Retinal pigment epithelial cell (primary cell): ENCODE measurements at regions not wholly inside any gene's neighbourhood (a gene's known extent, or its start where the extent isn't known, plus 50 kb on each side); places are given as distances from the start of the nearest gene placed in this dataset.
"Not testable (repeated sequence)": the region's sequence is repeated elsewhere in the genome, so short reads cannot be mapped to it uniquely, and the experiment has no call there.

Experiments used
- DNase-seq: peaks from one replicate; pipeline ENCODE4 v3.0.0-alpha.2; 2010; ENCODE audit warnings: low read depth
- H3K4me3 ChIP-seq: 2 replicates; pipeline ENCODE4 v1.5.1; 2011; ENCODE audit warnings: mild to moderate bottlenecking, low read length, control low read depth, moderate library complexity
- TF ChIP-seq, protein P1 (sequence below): conservative IDR thresholded peaks from 2 replicates; pipeline ENCODE4 v1.5.1; 2011; ENCODE audit warnings: low read depth, low read length, control low read depth, inconsistent platforms

DNA sequence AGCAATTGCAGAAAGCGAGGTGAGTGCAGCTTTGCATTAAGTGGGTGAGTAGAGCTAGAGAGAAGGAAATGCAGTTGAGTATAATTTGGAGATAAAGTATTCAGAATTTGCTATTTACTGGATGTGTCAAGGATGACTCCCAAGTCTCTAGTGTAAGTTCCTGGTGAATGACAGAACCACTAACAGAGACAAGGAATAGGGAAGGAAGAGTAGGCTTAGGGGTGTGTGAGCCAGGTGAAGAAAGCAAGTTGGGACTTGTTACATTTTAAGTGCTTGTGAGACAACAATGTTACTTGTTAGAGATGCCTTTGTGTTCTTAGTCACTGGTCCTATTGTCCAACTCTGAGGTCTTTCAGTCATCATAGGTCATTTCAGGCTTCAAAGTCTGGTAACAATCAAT lies 70.8 kb downstream of the TBC1D26 start:
- H3K4me3 ChIP-seq, DNase-seq: not testable (repeated sequence)

- H3K4me3 ChIP-seq, DNase-seq: not testable (repeated sequence)
Observed at GRCh38 chr17:15806825-15807224, 74.7 kb downstream of the TBC1D26 start.

DNA sequence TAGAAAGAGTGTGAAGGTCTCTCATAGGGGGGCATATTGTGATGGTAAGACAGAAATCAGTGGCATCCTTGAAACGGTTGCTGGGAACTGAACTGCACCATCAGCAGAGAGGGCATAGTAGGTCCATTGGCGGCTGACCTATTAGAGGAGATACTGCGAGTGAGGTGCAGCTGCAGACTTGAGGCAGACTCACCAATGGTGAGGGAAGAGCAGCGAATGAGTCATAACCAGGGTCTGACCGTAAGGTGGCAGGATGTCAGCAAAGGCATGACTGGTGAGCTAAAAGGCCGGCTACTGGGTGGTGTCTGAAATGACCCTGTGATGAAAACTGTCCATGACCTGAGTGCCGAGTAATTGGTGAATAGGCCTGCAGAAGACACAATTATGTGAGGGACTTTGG lies 81.3 kb downstream of the TBC1D26 start:
- not testable (repeated sequence) for DNase-seq, H3K4me3 ChIP-seq

DNA sequence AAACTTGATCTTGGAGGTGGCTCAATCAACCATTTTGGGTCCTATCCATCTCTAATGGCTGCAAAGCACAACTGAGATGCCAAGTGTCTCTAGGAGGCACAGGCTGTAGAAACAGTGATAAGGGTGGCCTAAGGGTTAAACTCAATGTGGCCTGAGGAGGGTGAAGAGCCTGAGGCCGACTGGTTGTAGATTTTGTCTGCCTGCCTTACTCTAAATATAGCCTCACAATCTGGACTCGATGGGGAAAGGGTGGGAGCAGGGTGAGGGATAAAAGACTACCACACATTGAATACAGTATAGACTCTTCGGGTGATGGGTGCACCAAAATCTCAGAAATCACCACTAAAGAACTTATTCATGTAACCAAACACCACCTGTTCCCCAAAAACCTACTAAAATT lies 81.9 kb downstream of the TBC1D26 start:
- not testable (repeated sequence) for DNase-seq, H3K4me3 ChIP-seq

DNA sequence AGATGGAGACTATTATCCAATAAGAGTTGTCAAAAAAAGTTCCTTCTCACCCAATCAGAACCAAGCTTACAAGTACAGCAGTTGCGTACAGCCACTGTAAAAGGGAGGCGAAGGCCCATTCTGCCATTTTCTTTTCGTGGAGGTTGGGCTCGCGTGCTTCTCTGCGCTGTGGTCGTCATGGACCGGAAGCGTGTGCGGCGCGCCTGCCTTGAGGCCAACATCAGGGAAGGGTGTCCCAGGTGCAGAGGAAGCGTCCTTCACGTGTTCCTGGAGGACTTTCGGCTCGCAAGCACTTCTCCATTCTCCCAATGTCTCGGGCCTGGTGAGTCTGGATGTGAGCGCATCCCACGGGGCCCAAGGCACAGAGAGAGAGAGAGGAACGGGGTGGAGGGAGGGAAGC lies 85.8 kb downstream of the TBC1D26 start:
- not testable (repeated sequence) for DNase-seq, H3K4me3 ChIP-seq

DNA sequence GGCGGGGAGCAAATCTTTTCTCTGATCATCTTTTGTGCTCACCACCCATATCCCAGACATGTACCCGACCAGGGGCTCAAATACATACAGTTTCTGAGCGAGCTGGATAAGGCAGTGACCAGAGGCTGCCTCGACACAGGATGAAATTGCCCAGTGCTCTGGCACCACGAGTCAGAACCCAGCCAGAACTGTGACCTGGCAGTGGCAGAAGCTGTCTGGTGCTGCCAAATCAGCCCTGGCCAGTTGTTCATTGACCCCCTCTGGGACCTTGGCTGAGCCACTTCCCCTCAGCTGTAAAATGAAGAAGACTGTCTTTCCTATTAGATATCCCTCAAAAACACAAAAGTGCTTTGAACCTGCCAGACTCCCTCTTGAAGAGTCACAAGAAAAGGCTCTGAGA lies 90.2 kb downstream of the TBC1D26 start:
- H3K4me3 ChIP-seq, DNase-seq: not testable (repeated sequence)

- DNase-seq, H3K4me3 ChIP-seq: not testable (repeated sequence)
- TF ChIP-seq, protein P1, sequence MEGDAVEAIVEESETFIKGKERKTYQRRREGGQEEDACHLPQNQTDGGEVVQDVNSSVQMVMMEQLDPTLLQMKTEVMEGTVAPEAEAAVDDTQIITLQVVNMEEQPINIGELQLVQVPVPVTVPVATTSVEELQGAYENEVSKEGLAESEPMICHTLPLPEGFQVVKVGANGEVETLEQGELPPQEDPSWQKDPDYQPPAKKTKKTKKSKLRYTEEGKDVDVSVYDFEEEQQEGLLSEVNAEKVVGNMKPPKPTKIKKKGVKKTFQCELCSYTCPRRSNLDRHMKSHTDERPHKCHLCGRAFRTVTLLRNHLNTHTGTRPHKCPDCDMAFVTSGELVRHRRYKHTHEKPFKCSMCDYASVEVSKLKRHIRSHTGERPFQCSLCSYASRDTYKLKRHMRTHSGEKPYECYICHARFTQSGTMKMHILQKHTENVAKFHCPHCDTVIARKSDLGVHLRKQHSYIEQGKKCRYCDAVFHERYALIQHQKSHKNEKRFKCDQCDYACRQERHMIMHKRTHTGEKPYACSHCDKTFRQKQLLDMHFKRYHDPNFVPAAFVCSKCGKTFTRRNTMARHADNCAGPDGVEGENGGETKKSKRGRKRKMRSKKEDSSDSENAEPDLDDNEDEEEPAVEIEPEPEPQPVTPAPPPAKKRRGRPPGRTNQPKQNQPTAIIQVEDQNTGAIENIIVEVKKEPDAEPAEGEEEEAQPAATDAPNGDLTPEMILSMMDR: peak; percentile 71
Observed at GRCh38 chr17:15828727-15829314, 96.7 kb downstream of the TBC1D26 start.

DNA sequence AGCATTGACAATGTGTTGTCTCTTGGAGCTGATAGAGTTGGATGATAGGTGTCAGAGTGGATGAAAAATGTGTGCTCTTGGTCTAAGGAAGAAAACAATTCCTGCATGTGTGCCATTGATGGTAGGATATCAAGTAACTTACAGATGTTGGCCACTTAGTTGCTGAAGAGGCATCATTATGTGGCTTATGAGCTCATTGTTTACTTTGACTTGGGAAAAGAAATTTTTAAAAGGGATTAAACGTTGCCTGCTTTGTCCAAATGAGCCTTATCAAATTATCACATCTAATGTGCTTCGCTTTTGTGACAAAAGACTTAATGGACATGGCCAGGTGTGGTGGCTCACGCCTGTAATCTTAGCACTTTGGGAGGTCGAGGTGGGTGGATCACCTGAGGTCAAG lies 98.1 kb downstream of the TBC1D26 start:
- DNase-seq, H3K4me3 ChIP-seq: not testable (repeated sequence)

DNA sequence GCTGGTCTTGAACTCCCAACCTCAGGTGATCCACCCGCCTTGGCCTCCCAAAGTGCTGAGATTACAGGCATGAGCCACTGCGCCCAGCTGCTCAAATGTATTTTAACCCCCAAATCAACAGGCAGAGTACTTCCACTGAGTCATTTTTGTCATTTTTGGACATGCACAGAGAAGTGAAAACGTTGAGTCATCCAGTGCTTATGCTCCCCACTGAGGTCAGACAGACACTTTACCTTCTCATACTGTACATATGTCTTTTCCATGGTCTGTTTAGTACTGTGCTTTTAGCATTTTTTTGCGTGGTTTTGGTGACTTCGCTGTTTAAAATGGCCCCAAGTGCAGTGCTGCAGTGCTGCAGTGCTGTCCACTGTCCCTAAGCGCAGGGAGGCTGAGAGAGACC lies 99.1 kb downstream of the TBC1D26 start:
- H3K4me3 ChIP-seq, DNase-seq: not testable (repeated sequence)

- not testable (repeated sequence) for DNase-seq, H3K4me3 ChIP-seq
Observed at GRCh38 chr17:15832921-15833480, 100.9 kb downstream of the TBC1D26 start.

- H3K4me3 ChIP-seq, DNase-seq: not testable (repeated sequence)
Observed at GRCh38 chr17:15833890-15834289, 101.8 kb downstream of the TBC1D26 start.

DNA sequence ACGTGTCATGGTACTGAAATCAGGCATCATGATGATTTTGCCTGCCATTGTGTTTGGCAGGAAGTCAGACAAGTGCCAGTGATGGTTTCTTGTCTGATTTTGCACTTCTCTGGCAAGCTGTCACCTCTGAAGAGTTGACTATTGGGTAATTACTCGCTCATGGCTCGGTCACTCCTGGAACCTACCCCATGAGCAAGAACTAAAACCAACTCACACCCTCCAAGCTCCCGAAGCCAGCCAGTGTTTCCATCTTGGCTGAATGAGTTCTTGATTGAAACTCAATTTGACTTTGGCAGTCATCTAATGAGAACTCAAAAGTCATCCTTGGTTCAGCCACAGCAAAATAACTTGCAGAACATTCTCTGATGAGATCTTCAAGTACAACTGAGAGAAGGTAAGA lies 103.4 kb downstream of the TBC1D26 start:
- not testable (repeated sequence) for DNase-seq, H3K4me3 ChIP-seq

GRCh38 chr17:15836249-15836982 lies 104.3 kb downstream of the TBC1D26 start:
- not testable (repeated sequence) for H3K4me3 ChIP-seq, DNase-seq

DNA sequence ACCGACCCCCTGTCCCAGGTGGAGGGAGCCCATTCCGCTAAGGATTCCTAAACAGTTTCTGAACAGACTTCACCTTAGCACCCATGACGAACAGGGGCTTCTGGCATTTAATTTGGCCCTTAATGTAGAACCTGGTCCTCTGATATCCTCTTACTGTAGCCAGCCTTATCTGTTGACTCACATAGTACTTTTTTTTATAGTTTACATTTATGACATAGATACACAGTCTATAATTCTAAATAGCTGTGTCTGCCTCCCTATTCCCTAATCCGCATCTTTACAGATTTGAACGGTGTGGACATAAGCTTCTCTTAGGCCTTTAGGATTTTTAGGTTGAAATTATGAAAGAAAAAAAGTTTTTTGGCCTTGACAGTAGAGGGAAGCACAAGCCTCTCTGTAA lies 104.9 kb downstream of the TBC1D26 start:
- DNase-seq, H3K4me3 ChIP-seq: not testable (repeated sequence)

DNA sequence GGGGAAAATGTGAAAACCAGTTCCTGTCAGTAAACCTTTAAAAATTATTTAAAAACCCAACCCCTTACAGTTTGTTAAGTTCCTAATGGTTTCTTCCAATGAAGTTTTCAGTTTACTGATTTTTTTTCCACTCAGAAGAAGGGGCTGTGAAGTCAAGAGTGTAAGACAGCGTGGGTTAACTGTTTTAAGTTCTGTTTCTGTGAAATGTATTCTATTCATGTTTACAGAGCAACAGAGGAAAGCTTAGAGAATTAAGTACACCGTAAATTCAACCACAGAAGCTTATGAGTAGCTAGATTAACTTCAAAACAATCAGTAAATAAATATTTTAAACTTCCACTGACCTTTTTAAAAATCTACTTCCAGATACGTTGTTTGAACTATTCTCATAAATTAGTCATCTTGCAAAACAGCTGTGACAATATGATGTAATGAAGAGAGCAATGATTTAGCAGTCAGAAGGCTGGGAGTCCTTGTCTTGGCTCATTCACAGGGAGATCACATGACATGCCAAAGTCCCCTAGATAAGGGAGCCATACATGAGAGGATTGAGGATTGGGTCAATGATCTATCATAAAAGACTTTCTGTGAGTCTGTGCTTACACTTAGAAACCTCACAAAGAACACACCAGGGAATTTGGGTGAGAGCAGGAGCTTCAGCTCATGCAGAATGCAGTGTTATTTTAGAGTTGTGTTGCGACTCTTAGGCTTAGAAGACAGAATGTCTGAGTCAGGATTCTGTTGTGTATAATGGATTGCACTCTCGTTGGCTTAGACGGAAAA lies 97.3 kb upstream of the ADORA2B start:
- not testable (repeated sequence) for DNase-seq, H3K4me3 ChIP-seq
